BLaER1 treated with 17β-estradiol and CSF1 and Interleukin-3, amounts not matched to agents 10 nM and 100 nM (cell line): ENCODE measurements at regions not wholly inside any gene's neighbourhood (a gene's known extent, or its start where the extent isn't known, plus 50 kb on each side); places are given as distances from the start of the nearest gene placed in this dataset.

Experiments used
- H3K27ac ChIP-seq, 11 experiments: shearing (Covaris generic); formaldehyde crosslinking; 2 replicates each; pipeline ENCODE4 v1.8.1; 2022
- H3K27me3 ChIP-seq, 11 experiments: shearing (Covaris generic); formaldehyde crosslinking; 2 replicates each; pipeline ENCODE4 v1.8.1; 2022
- H3K36me3 ChIP-seq, 11 experiments: shearing (Covaris generic); formaldehyde crosslinking; 2 replicates each; pipeline ENCODE4 v1.8.1; 2022
- H3K4me1 ChIP-seq, 10 experiments: shearing (Covaris generic); formaldehyde crosslinking; 2 replicates each; pipeline ENCODE4 v1.8.1; 2022
- H3K4me2 ChIP-seq, 11 experiments: shearing (Covaris generic); formaldehyde crosslinking; 2 replicates each; pipeline ENCODE4 v1.8.1; 2022
- H3K4me3 ChIP-seq, 10 experiments: shearing (Covaris generic); formaldehyde crosslinking; 2 replicates each; pipeline ENCODE4 v1.8.1; 2022
- H3K9ac ChIP-seq, 11 experiments: shearing (Covaris generic); formaldehyde crosslinking; 2 replicates each; pipeline ENCODE4 v1.8.1; 2022
- H3K9me3 ChIP-seq, 11 experiments: shearing (Covaris generic); formaldehyde crosslinking; replicated peaks in 1 of 11; 2 replicates each; pipeline ENCODE4 v1.8.1; 2022
- H4K20me1 ChIP-seq, 11 experiments: shearing (Covaris generic); formaldehyde crosslinking; 2 replicates each; pipeline ENCODE4 v1.8.1; 2022
- Cebpa-rat ChIP-seq, 11 experiments: shearing (Covaris generic); IDR thresholded peaks; 2 replicates each; pipeline ENCODE4 v1.8.1; 2022

GRCh38 chr12:19740472-19741131, 301.3 kb downstream of the AEBP2 start:
- H3K27me3 ChIP-seq, result no peaks in the 10 kb centered on the region
- no peaks in the 10 kb centered on the region for H3K36me3 ChIP-seq
- H3K27ac ChIP-seq, result peak overlapping the region in 3 of 11 experiments; percentile 11 to 59 (median 42); a peak in 4 of 22 replicates
- no peaks in the 10 kb centered on the region for H3K9me3 ChIP-seq
- no peaks in the 10 kb centered on the region for H4K20me1 ChIP-seq
- H3K9ac ChIP-seq, result peak overlapping the region in 1 of 11 experiments; percentile 30; a peak in 1 of 22 replicates
- peak overlapping the region; percentile 33 to 74 (median 58) for H3K4me2 ChIP-seq
- TF ChIP-seq Cebpa-rat (IDR thresholded peaks at IDR 0.05), result 0 out of 22 replicates have a peak, but pooled peaks of 1 of the 11 experiments have one; percentile 19
- H3K4me1 ChIP-seq, result peaks cover 7 to 20% (median 14%) of the 10 kb centered on the region in 10 experiments
- no peak overlapping the region for H3K4me3 ChIP-seq

GRCh38 chr12:19741132-19741489, 301.8 kb downstream of the AEBP2 start:
- Histone ChIP-seq H3K36me3 (no peaks in the 10 kb centered on the region), H3K4me3 (no peak overlapping the region), H4K20me1 (no peaks in the 10 kb centered on the region), H3K4me1 (peaks cover 7 to 20% (median 14%) of the 10 kb centered on the region in 10 experiments), H3K9ac (peak overlapping the region in 1 of 11 experiments; percentile 36; a peak in 1 of 22 replicates), H3K27ac (peak overlapping the region in 5 of 11 experiments; percentile 11 to 59 (median 21); a peak in 6 of 22 replicates), H3K4me2 (peak overlapping the region; percentile 33 to 74 (median 58); a peak in 21 of 22 replicates), H3K27me3 (no peaks in the 10 kb centered on the region), H3K9me3 (no peaks in the 10 kb centered on the region)
- no peak for TF ChIP-seq Cebpa-rat (IDR thresholded peaks at IDR 0.05)

- Histone ChIP-seq H3K4me1 (peaks cover 7 to 20% (median 14%) of the 10 kb centered on the region in 10 experiments), H3K4me2 (no peak overlapping the region), H3K9me3 (peaks cover 0 to 14% (median 6%) of the 10 kb centered on the region in 11 experiments; a peak in 12 of 22 replicates), H3K4me3 (no peak overlapping the region), H4K20me1 (no peaks in the 10 kb centered on the region), H3K27ac (no peak overlapping the region), H3K27me3 (no peaks in the 10 kb centered on the region), H3K9ac (no peak overlapping the region), H3K36me3 (no peaks in the 10 kb centered on the region)
- no peak for TF ChIP-seq Cebpa-rat (IDR thresholded peaks at IDR 0.05)
Measured at GRCh38 chr12:19744705-19745218, 305.5 kb downstream of the AEBP2 start.

- no peaks in the 10 kb centered on the region for H4K20me1 ChIP-seq
- no peak for TF ChIP-seq Cebpa-rat (IDR thresholded peaks at IDR 0.05)
- no peaks in the 10 kb centered on the region for H3K36me3 ChIP-seq
- no peaks in the 10 kb centered on the region for H3K27me3 ChIP-seq
- H3K27ac ChIP-seq, result no peak overlapping the region
- H3K9me3 ChIP-seq, result peaks cover 0 to 14% (median 6%) of the 10 kb centered on the region in 11 experiments; a peak in 13 of 22 replicates
- H3K4me1 ChIP-seq, result peaks cover 0 to 8% (median 2%) of the 10 kb centered on the region in 10 experiments; a peak in 15 of 20 replicates
- no peak overlapping the region for H3K9ac ChIP-seq
- H3K4me2 ChIP-seq, result no peak overlapping the region
- H3K4me3 ChIP-seq, result no peak overlapping the region
Measured at GRCh38 chr12:19746471-19746870, 307.2 kb downstream of the AEBP2 start.

- Histone ChIP-seq H3K4me3 (no peak overlapping the region), H3K4me2 (peak overlapping the region in 1 of 11 experiments; percentile 3; a peak in 1 of 22 replicates), H3K36me3 (no peaks in the 10 kb centered on the region), H3K27ac (no peak overlapping the region), H3K4me1 (peaks cover 0 to 6% (median 0%) of the 10 kb centered on the region in 10 experiments; a peak in 1 of 20 replicates), H3K9ac (no peak overlapping the region), H3K9me3 (peaks cover 8 to 37% (median 17%) of the 10 kb centered on the region in 11 experiments), H3K27me3 (no peaks in the 10 kb centered on the region), H4K20me1 (no peaks in the 10 kb centered on the region)
- no peak for TF ChIP-seq Cebpa-rat (IDR thresholded peaks at IDR 0.05)
Measured at GRCh38 chr12:19749906-19750574, 310.7 kb downstream of the AEBP2 start.

- Histone ChIP-seq H3K4me3 (no peak overlapping the region), H3K27ac (no peak overlapping the region), H3K4me2 (no peak overlapping the region), H3K36me3 (no peaks in the 10 kb centered on the region), H3K9ac (no peak overlapping the region), H3K27me3 (no peaks in the 10 kb centered on the region), H4K20me1 (no peaks in the 10 kb centered on the region), H3K9me3 (peaks cover 8 to 37% (median 17%) of the 10 kb centered on the region in 11 experiments), H3K4me1 (peaks cover 0 to 6% (median 0%) of the 10 kb centered on the region in 10 experiments; a peak in 1 of 20 replicates)
- TF ChIP-seq Cebpa-rat (IDR thresholded peaks at IDR 0.05), result no peak
Measured at GRCh38 chr12:19751078-19751477, 311.8 kb downstream of the AEBP2 start.

- Histone ChIP-seq H4K20me1 (no peaks in the 10 kb centered on the region), H3K4me3 (no peak overlapping the region), H3K9ac (no peak overlapping the region), H3K36me3 (no peaks in the 10 kb centered on the region), H3K27ac (no peak overlapping the region), H3K27me3 (no peaks in the 10 kb centered on the region), H3K4me1 (peaks cover 0 to 6% (median 0%) of the 10 kb centered on the region in 10 experiments; a peak in 1 of 20 replicates), H3K4me2 (no peak overlapping the region), H3K9me3 (peaks cover 8 to 37% (median 17%) of the 10 kb centered on the region in 11 experiments)
- TF ChIP-seq Cebpa-rat (IDR thresholded peaks at IDR 0.05), result no peak
Measured at GRCh38 chr12:19752712-19753111, 313.4 kb downstream of the AEBP2 start.

- Histone ChIP-seq H3K36me3 (no peaks in the 10 kb centered on the region), H3K9ac (no peak overlapping the region), H3K4me3 (no peak overlapping the region), H3K27me3 (no peaks in the 10 kb centered on the region), H3K9me3 (peaks cover 6 to 23% (median 11%) of the 10 kb centered on the region in 11 experiments; a peak in 20 of 22 replicates), H3K4me1 (peaks cover 0 to 8% (median 2%) of the 10 kb centered on the region in 10 experiments; a peak in 4 of 20 replicates), H3K4me2 (no peak overlapping the region), H4K20me1 (no peaks in the 10 kb centered on the region), H3K27ac (no peak overlapping the region)
- TF ChIP-seq Cebpa-rat (IDR thresholded peaks at IDR 0.05), result no peak
Measured at GRCh38 chr12:19755136-19755535, 315.8 kb downstream of the AEBP2 start.

- Histone ChIP-seq H3K36me3 (no peaks in the 10 kb centered on the region), H3K4me3 (no peak overlapping the region), H3K9me3 (peaks cover 6 to 18% (median 11%) of the 10 kb centered on the region in 11 experiments; a peak in 19 of 22 replicates), H3K27ac (no peak overlapping the region), H3K9ac (no peak overlapping the region), H3K4me2 (no peak overlapping the region), H3K4me1 (peaks cover 0 to 23% (median 15%) of the 10 kb centered on the region in 10 experiments; a peak in 15 of 20 replicates), H4K20me1 (no peaks in the 10 kb centered on the region), H3K27me3 (no peaks in the 10 kb centered on the region)
- no peak for TF ChIP-seq Cebpa-rat (IDR thresholded peaks at IDR 0.05)
Measured at GRCh38 chr12:19757317-19757877, 318.1 kb downstream of the AEBP2 start.
